22Rv1 (cell line): ENCODE measurements at regions not wholly inside any gene's neighbourhood (a gene's known extent, or its start where the extent isn't known, plus 50 kb on each side); places are given as distances from the start of the nearest gene placed in this dataset.

Experiments used
- H3K27ac ChIP-seq: fragments of 450-650 bp; 2 replicates; pipeline ENCODE4 v1.5.1; 2017
- ZFX ChIP-seq: fragments of 450-650 bp; IDR thresholded peaks from 2 replicates; pipeline ENCODE4 v1.6.1; 2017; ENCODE audit warnings: antibody characterized with exemption, borderline replicate concordance
- TF ChIP-seq, protein P1 (sequence below): fragments of 450-650 bp; IDR thresholded peaks from 2 replicates; pipeline ENCODE4 v1.5.1; 2017; ENCODE audit warnings: mild to moderate bottlenecking

DNA sequence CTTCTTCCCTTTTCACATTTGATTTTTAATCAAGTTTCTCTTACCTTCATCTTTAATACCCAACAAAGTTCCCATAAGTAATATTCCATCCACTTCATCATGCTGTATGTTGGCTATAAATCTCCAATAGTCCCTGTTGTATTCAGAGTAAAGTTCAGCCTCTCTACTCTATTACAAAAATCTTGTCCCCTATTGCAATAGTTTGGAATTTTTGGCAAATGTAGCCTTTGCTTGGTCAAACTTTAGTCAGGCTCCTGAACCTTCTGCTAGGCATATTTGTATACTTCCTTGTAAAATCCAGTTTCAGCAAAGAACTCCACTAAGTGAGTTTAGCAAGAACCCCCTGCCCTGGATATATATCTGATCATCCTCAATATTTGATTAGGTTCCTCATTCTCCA is 54.0 kb upstream of the PACRGL start:
- no peak overlapping the region for H3K27ac ChIP-seq
- TF ChIP-seq ZFX, result no peak
- TF ChIP-seq, protein P1, sequence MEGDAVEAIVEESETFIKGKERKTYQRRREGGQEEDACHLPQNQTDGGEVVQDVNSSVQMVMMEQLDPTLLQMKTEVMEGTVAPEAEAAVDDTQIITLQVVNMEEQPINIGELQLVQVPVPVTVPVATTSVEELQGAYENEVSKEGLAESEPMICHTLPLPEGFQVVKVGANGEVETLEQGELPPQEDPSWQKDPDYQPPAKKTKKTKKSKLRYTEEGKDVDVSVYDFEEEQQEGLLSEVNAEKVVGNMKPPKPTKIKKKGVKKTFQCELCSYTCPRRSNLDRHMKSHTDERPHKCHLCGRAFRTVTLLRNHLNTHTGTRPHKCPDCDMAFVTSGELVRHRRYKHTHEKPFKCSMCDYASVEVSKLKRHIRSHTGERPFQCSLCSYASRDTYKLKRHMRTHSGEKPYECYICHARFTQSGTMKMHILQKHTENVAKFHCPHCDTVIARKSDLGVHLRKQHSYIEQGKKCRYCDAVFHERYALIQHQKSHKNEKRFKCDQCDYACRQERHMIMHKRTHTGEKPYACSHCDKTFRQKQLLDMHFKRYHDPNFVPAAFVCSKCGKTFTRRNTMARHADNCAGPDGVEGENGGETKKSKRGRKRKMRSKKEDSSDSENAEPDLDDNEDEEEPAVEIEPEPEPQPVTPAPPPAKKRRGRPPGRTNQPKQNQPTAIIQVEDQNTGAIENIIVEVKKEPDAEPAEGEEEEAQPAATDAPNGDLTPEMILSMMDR, result no peak
